Activated CD4-positive, alpha-beta T cell treated with anti-CD3 and anti-CD28 coated beads for 36 hours (primary cell): ENCODE measurements at regions not wholly inside any gene's neighbourhood (a gene's known extent, or its start where the extent isn't known, plus 50 kb on each side); places are given as distances from the start of the nearest gene placed in this dataset.
A peak's percentile ranks its signal among the peaks of the same experiment; 100 is the strongest.

ENCODE experiments used
- ATAC-seq: fragments of 200-7000 bp; cut with Tn5 transposase; one replicate; pipeline ENCODE4 v1.10.0; 2021; ENCODE audit warnings: mild to moderate bottlenecking, moderate library complexity
- CTCF ChIA-PET: fragments of 350-600 bp; sonication (Branson Sonifier 250); formaldehyde crosslinking; loops from one replicate; lab custom pipeline; 2021; ENCODE audit warnings: antibody characterized with exemption; lab: Charles Lee
- POLR2A ChIA-PET: fragments of 350-600 bp; sonication (Branson Sonifier 250); formaldehyde crosslinking; loops from one replicate; lab custom pipeline; 2021; ENCODE audit warnings: antibody characterized with exemption, inconsistent platforms; lab: Charles Lee
- DNase-seq: peaks from one replicate; pipeline ENCODE4 v3.0.0-alpha.2; 2020
- H3K27ac Mint-ChIP-seq: one replicate; pipeline ENCODE4 v1.8.0; 2021; ENCODE audit warnings: mixed read lengths
- H3K27me3 Mint-ChIP-seq: one replicate; pipeline ENCODE4 v1.8.0; 2021; ENCODE audit warnings: mixed read lengths
- H3K36me3 Mint-ChIP-seq: one replicate; pipeline ENCODE4 v1.8.0; 2021; ENCODE audit warnings: low read depth, mixed read lengths
- H3K4me1 Mint-ChIP-seq: one replicate; pipeline ENCODE4 v1.8.0; 2021; ENCODE audit warnings: mixed read lengths
- H3K4me3 Mint-ChIP-seq: one replicate; pipeline ENCODE4 v1.8.0; 2021; ENCODE audit warnings: mild to moderate bottlenecking, moderate library complexity, mixed read lengths
- H3K9me3 Mint-ChIP-seq: one replicate; pipeline ENCODE4 v1.8.0; 2021; ENCODE audit warnings: low read depth, mixed read lengths
- intact Hi-C, 2 experiments: fragments of 100-400 bp; cut with DNase I in 1 of 2; cut with micrococcal nuclease in 1 of 2; formaldehyde crosslinking; loops; one replicate each; pipeline versions ENCODE4 v1.14.2 to v1.15.1; 2022 to 2024; cut with DNase I, micrococcal nuclease

DNA sequence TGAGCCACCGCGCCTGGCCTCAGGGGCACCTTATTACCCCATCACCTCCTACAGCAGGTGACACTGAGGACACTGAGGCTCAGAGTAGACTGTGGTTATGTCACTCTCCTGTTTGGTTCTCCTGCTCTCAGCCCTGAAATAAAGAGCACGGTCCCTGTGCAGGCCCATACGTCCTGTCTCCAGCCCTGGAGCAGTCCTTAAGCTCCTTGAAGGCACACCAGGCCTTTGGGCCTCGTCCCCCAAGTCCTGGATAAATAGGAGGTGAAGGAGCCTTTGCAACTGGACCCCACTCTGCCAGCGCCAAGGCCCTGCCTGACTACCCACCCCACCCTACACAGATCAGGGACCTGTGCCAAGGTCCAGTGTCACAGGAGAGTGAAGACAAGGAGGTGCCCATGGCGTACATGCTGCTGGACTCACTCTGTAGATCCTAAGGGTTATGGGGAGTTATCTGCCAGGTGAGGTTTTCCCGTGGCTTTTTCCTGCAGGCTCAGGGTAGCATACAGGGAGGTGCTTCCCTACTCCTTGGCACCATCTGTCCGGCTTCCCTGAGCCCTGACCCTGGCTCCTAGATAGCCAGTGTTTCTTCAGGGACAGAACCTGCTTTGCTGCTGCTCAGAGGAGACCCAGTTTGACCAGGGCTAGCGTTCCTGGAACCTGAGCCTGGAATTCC is 253.2 kb downstream of the SEC14L1 start:
- peak overlapping the region; percentile 37 for H3K27ac Mint-ChIP-seq

DNA sequence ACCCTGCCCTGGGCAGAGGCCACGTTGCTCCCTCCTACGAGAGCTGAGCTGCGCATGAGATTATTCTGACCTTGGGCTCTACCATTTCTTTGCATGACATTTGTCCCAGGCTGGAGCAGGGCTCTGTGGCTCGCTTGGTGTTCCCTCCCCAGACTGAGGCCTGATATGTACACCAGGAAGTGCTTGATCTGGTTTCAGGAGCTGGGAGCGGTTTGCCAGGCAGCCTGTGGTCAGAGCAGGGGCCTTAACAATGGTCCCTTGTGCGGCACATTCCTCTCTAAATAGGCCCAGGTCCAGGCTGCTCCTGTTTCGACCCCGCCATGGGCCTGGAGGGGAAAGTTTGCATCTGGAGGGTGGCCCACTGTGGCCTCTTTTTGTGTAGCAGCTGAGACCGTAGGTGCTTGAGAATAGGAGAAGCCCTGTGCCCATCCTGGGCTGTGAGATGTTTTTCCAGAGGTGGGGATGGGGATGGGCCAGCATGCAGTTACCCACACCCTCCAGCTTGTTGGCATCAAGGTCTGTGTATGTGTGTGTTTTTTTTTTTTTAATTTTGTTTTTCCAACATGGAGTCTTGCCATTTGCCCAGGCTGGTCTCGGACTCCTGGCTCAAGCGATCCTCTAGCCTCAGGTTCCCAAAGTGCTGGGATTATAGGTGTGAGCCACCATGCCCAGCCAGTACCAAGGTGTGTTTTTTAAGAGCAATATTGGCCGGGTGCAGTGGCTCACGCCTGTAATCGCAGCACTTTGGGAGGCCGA is 253.9 kb downstream of the SEC14L1 start:
- no peak overlapping the region for H3K4me3 Mint-ChIP-seq
- no peak for ATAC-seq
- H3K4me1 Mint-ChIP-seq, result peaks cover 78% of the 10 kb centered on the region
- H3K27me3 Mint-ChIP-seq, result no peaks in the 10 kb centered on the region
- no peaks in the 10 kb centered on the region for H3K36me3 Mint-ChIP-seq
- no peaks in the 10 kb centered on the region for H3K9me3 Mint-ChIP-seq
- peak overlapping the region; percentile 37 for H3K27ac Mint-ChIP-seq
- intact Hi-C loops, result loop anchor here in 1 of 2 experiments (10.0 kb wide), 1 partner anchor 250 kb away; no protein-coding TSS in a partner anchor
- no peak for DNase-seq
- POLR2A ChIA-PET, result no interaction called here
- CTCF ChIA-PET, result interaction anchor here (1.0 to 1.5 kb wide), 4 partner anchors 18 to 35 kb away, joined by 3 to 5 read pairs (median 4); no protein-coding TSS in a partner anchor

More for the DNA sequence above, 253.2 kb downstream of the SEC14L1 start:
- no peak overlapping the region for H3K4me3 Mint-ChIP-seq
- intact Hi-C loops, result loop anchor here in 1 of 2 experiments (10.0 kb wide), 1 partner anchor 251 kb away; no protein-coding TSS in a partner anchor
- DNase-seq (no peak), ATAC-seq (no peak)
- H3K36me3 Mint-ChIP-seq, result no peaks in the 10 kb centered on the region
- peaks cover 75% of the 10 kb centered on the region for H3K4me1 Mint-ChIP-seq
- no peaks in the 10 kb centered on the region for H3K27me3 Mint-ChIP-seq
- H3K9me3 Mint-ChIP-seq, result no peaks in the 10 kb centered on the region
- ChIA-PET POLR2A (no interaction called here), CTCF (interaction anchor here (0.6 to 1.5 kb wide), 5 partner anchors 19 to 80 kb away, joined by 3 to 5 read pairs (median 3); no protein-coding TSS in a partner anchor)

DNA sequence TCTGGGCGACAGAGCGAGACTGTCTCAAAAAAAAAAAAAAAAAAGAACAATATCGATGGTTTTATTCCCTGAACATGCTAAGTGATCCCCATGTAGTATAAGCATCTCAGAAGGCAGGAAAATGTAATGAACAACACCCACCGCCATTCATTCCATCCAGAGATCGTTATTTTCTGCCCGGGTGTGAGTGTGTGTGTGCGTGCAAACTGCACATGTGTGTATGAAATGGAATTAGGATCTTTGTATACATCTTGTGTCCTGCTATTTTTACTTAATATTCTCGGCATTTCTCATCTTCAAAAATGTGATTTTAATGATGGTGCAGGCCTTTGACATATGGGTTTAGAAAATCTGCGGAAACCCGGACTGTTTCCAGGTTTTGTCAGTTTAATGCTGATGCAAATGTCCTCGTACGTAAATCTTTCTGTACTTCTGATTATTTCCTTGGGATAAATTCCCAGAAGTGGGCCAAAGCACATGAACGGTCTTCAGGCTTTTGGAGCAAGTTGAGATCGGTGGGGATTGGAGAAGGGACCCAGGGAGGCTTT is 254.8 kb downstream of the SEC14L1 start:
- H3K36me3 Mint-ChIP-seq, result no peaks in the 10 kb centered on the region
- ChIA-PET POLR2A (interaction anchor here (0.6 kb wide), 1 partner anchor 839 kb away, joined by 4 read pairs; no protein-coding TSS in a partner anchor), CTCF (interaction anchor here (1.1 to 1.5 kb wide), 4 partner anchors 17 to 64 kb away, joined by 3 to 5 read pairs (median 4); no protein-coding TSS in a partner anchor)
- H3K27ac Mint-ChIP-seq, result no peak overlapping the region
- no peak overlapping the region for H3K4me3 Mint-ChIP-seq
- H3K27me3 Mint-ChIP-seq, result no peaks in the 10 kb centered on the region
- H3K9me3 Mint-ChIP-seq, result no peaks in the 10 kb centered on the region
- DNase-seq, result no peak
- intact Hi-C loops, result loop anchor here in 1 of 2 experiments (10.0 kb wide), 1 partner anchor 249 kb away; no protein-coding TSS in a partner anchor
- no peak for ATAC-seq
- peaks cover 84% of the 10 kb centered on the region for H3K4me1 Mint-ChIP-seq

DNA sequence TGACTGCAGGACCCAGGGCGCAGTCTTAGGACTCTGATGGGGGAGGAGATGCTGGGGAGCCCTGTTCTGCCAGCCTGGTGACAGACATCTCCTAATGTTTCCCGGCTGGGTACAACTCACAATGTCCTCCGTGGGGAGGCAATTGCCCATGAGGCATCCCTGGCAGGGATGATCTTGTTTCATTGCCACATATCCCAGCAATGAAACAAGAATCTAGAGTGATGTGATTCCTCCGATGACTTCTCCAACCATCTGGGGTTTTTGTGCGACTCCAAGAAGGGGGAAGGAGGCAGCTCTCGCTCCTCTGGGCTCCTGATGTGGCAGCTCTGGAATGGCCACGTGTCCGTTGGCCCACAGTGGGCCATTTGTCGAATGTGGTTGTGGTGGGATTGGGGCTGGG is 255.8 kb downstream of the SEC14L1 start:
- ChIA-PET CTCF (interaction anchor here (0.7 to 1.1 kb wide), 2 partner anchors 65 to 99 kb away, joined by 3 to 4 read pairs; no protein-coding TSS in a partner anchor), POLR2A (no interaction called here)
- no peak for DNase-seq
- no peaks in the 10 kb centered on the region for H3K27me3 Mint-ChIP-seq
- H3K36me3 Mint-ChIP-seq, result no peaks in the 10 kb centered on the region
- no peak for ATAC-seq
- H3K4me3 Mint-ChIP-seq, result no peak overlapping the region
- peaks cover 83% of the 10 kb centered on the region for H3K4me1 Mint-ChIP-seq
- peak overlapping the region; percentile 21 for H3K27ac Mint-ChIP-seq
- intact Hi-C loops, result loop anchor here in 1 of 2 experiments (10.0 kb wide), 1 partner anchor 248 kb away; no protein-coding TSS in a partner anchor
- no peaks in the 10 kb centered on the region for H3K9me3 Mint-ChIP-seq

DNA sequence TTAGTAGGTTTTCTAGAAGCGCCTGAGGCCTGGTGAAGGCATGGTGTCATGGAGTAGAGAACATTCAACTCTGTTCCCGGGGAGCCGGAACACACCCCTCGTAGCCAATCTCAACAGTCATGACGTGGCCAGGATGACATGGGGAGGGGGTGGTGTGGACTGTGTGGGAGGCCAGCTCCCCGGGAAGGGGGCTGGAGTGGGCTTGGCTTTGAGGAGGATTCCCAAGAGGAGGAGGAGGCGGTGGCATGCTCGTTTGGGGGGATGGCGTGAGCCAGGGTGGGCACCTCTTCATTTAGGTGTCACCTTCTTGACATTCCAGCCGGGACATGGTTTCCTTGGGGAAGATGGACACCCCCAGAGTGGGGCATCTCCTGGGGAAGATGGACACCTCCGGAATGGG is 257.5 kb downstream of the SEC14L1 start:
- Mint-ChIP-seq H3K9me3 (no peaks in the 10 kb centered on the region), H3K27ac (peak overlapping the region; percentile 69), H3K4me3 (no peak overlapping the region), H3K27me3 (no peaks in the 10 kb centered on the region), H3K4me1 (peaks cover 81% of the 10 kb centered on the region), H3K36me3 (peaks cover 5% of the 10 kb centered on the region)
- intact Hi-C loops, result loop anchor here in 1 of 2 experiments (10.0 kb wide), 1 partner anchor 247 kb away; no protein-coding TSS in a partner anchor
- CTCF ChIA-PET, result interaction anchor here (0.7 to 5.2 kb wide), 2 partner anchors 31 to 66 kb away, joined by 3 to 58 read pairs; no protein-coding TSS in a partner anchor
- DNase-seq (no peak), ATAC-seq (no peak)
- POLR2A ChIA-PET, result no interaction called here

DNA sequence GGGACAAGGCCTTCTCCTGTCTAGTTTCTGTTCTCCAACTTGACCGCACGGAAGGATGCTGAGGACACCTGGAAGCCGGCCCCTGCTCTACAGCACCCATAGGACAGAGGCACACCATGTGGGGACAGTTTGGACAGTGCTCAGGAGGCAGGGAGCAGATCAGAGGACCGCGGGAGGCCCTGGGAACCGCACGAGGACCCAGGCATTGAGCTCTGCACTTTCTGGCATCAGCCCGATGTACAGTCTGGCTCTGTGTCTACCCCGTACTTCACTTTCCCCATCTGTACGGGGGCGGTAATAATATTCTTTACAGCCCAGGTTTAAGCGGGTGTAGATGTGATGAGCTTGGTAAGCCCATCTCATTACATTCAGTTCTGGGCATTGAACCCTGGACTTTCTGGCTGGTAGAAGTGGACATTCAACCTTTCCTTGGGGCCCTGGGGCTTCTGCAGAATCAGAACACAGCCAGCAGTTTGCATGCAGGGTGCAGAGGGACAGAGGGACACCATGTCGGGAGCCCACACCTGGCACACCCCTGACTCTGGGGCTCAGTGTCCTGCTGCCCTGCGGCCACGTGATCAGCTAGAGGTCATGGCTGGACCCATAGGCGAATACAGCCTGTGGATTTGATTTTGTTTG is 258.7 kb downstream of the SEC14L1 start:
- CTCF ChIA-PET, result interaction anchor here (0.7 to 5.2 kb wide), 29 partner anchors 10 to 578 kb away, joined by 3 to 66 read pairs (median 7); no protein-coding TSS in a partner anchor
- POLR2A ChIA-PET, result interaction anchor here (0.6 to 1.5 kb wide), 3 partner anchors 8 to 16 kb away, joined by 3 to 4 read pairs (median 3); no protein-coding TSS in a partner anchor
- no peaks in the 10 kb centered on the region for H3K27me3 Mint-ChIP-seq
- H3K9me3 Mint-ChIP-seq, result no peaks in the 10 kb centered on the region
- intact Hi-C loops, result loop anchor here in 1 of 2 experiments (10.0 kb wide), 1 partner anchor 245 kb away; no protein-coding TSS in a partner anchor
- ATAC-seq (no peak), DNase-seq (no peak)
- peak overlapping the region; percentile 17 for H3K4me3 Mint-ChIP-seq
- peaks cover 10% of the 10 kb centered on the region for H3K36me3 Mint-ChIP-seq
- H3K27ac Mint-ChIP-seq, result peak overlapping the region; percentile 98
- H3K4me1 Mint-ChIP-seq, result peaks cover 84% of the 10 kb centered on the region

DNA sequence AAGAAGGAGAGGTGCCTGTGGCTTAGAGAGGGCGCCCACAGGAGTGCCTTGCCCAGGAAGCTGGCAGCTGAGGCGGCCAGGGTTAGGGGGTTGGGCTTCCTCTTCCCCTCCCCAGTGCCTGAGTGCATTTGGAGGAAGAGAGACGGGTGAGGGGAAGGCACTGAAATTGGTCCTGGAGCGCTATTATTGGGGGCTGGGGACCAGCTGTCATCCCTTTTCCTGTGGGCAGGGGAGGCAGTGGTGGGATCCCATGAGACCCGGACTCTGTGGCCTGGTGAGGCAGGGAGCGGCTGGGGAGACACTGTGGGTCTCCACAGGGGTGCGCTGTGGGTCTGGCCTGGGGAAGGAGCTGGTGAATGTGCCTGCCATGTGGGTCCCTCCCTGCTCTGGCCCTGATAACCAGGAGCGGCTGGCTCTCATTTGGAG is 259.7 kb downstream of the SEC14L1 start:
- Mint-ChIP-seq H3K4me1 (peaks cover 92% of the 10 kb centered on the region), H3K27me3 (no peaks in the 10 kb centered on the region)

DNA sequence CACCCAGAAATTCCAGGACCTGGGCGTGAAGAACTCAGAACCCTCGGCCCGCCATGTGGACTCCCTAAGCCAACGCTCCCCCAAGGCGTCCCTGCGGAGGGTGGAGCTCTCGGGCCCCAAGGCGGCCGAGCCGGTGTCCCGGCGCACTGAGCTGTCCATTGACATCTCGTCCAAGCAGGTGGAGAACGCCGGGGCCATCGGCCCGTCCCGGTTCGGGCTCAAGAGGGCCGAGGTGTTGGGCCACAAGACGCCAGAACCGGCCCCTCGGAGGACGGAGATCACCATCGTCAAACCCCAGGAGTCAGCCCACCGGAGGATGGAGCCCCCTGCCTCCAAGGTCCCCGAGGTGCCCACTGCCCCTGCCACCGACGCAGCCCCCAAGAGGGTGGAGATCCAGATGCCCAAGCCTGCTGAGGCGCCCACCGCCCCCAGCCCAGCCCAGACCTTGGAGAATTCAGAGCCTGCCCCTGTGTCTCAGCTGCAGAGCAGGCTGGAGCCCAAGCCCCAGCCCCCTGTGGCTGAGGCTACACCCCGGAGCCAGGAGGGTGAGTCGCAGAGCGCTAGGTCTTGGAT is 261.5 kb downstream of the SEC14L1 start:
- ChIA-PET POLR2A (interaction anchor here (0.6 to 0.9 kb wide), 2 partner anchors 12 to 27 kb away, joined by 3 read pairs; no protein-coding TSS in a partner anchor), CTCF (interaction anchor here (0.6 to 5.2 kb wide), 7 partner anchors 12 to 92 kb away, joined by 3 to 66 read pairs (median 10); no protein-coding TSS in a partner anchor)
- intact Hi-C loops, result loop anchor here in 1 of 2 experiments (5.0 kb wide), 1 partner anchor 55 kb away; no protein-coding TSS in a partner anchor
- Mint-ChIP-seq H3K27me3 (no peaks in the 10 kb centered on the region), H3K4me3 (no peak overlapping the region), H3K4me1 (peaks cover 95% of the 10 kb centered on the region), H3K36me3 (peaks cover 27% of the 10 kb centered on the region), H3K9me3 (no peaks in the 10 kb centered on the region), H3K27ac (peak overlapping the region; percentile 83)
- ATAC-seq (no peak), DNase-seq (no peak)

More for the DNA sequence above, 259.7 kb downstream of the SEC14L1 start:
- intact Hi-C loops, result loop anchor here (1.0 to 5.0 kb wide), 3 partner anchors 57 to 95 kb away; no protein-coding TSS in a partner anchor
- H3K4me3 Mint-ChIP-seq, result peak overlapping the region; percentile 75
- ChIA-PET CTCF (interaction anchor here (0.6 to 5.2 kb wide), 51 partner anchors 9 to 577 kb away, joined by 3 to 66 read pairs (median 5); no protein-coding TSS in a partner anchor), POLR2A (interaction anchor here (0.6 to 1.5 kb wide), 8 partner anchors 9 to 260 kb away, joined by 3 to 7 read pairs (median 3); no protein-coding TSS in a partner anchor)
- H3K9me3 Mint-ChIP-seq, result no peaks in the 10 kb centered on the region
- peak overlapping the region; percentile 98 for H3K27ac Mint-ChIP-seq
- ATAC-seq (peak; percentile 80), DNase-seq (peak; percentile 92)
- H3K36me3 Mint-ChIP-seq, result peaks cover 18% of the 10 kb centered on the region

DNA sequence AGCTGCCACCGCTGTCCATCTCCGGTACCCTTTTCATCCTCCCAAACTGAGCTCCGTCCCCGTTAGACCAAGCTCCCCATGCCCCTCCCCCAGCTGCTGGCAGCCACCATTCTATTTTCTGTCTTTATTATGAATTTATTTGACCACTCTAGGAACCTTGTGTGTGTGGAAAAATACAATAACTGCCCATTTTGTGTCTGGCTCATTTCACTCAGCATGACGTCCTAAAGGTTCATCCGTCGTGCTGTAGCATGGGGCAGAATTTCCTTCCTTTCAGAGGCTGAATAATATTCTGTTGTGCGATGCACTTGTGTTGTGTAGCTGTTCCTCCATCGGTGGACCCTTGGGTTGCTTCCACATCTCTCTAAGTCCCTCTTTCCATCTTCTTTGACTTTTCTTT is 263.1 kb downstream of the SEC14L1 start:
- DNase-seq, result no peak
- H3K36me3 Mint-ChIP-seq, result peaks cover 27% of the 10 kb centered on the region
- ChIA-PET POLR2A (interaction anchor here (0.6 to 1.5 kb wide), 2 partner anchors 14 to 37 kb away, joined by 3 to 4 read pairs; no protein-coding TSS in a partner anchor), CTCF (interaction anchor here (0.8 to 3.2 kb wide), 4 partner anchors 26 to 91 kb away, joined by 3 to 12 read pairs (median 6); no protein-coding TSS in a partner anchor)
- ATAC-seq, result no peak
- intact Hi-C loops, result loop anchor here (2.0 to 5.0 kb wide), 5 partner anchors 13 to 53 kb away; no protein-coding TSS in a partner anchor
- peak overlapping the region; percentile 95 for H3K4me3 Mint-ChIP-seq
- H3K27ac Mint-ChIP-seq, result peak overlapping the region; percentile 89
- H3K4me1 Mint-ChIP-seq, result peaks cover 95% of the 10 kb centered on the region
- H3K27me3 Mint-ChIP-seq, result no peaks in the 10 kb centered on the region
- H3K9me3 Mint-ChIP-seq, result no peaks in the 10 kb centered on the region
